Neuron (in vitro differentiated cells): ENCODE measurements at regions not wholly inside any gene's neighbourhood (a gene's known extent, or its start where the extent isn't known, plus 50 kb on each side); places are given as distances from the start of the nearest gene placed in this dataset.
"Not testable (repeated sequence)": the region's sequence is repeated elsewhere in the genome, so short reads cannot be mapped to it uniquely, and the experiment has no call there.

Source experiments
- H2AFZ ChIP-seq: one replicate; pipeline ENCODE4 v1.6.1; 2013; ENCODE audit warnings: low read depth, mild to moderate bottlenecking, inconsistent platforms, low read length, moderate library complexity
- H3K27me3 ChIP-seq: one replicate; pipeline ENCODE4 v1.6.1; 2013; ENCODE audit warnings: low read length; ENCODE audit not compliant: insufficient read depth
- H3K36me3 ChIP-seq: one replicate; pipeline ENCODE4 v1.6.1; 2013; ENCODE audit warnings: low read length; ENCODE audit not compliant: insufficient read depth
- H3K4me1 ChIP-seq: one replicate; pipeline ENCODE4 v1.6.1; 2013; ENCODE audit warnings: low read length; ENCODE audit not compliant: insufficient read depth
- H3K4me3 ChIP-seq: 2 replicates; pipeline ENCODE4 v1.5.1; 2013; ENCODE audit warnings: mild to moderate bottlenecking, low read length, moderate library complexity
- H3K9me3 ChIP-seq: one replicate; pipeline ENCODE4 v1.6.1; 2013; ENCODE audit warnings: low read length

DNA sequence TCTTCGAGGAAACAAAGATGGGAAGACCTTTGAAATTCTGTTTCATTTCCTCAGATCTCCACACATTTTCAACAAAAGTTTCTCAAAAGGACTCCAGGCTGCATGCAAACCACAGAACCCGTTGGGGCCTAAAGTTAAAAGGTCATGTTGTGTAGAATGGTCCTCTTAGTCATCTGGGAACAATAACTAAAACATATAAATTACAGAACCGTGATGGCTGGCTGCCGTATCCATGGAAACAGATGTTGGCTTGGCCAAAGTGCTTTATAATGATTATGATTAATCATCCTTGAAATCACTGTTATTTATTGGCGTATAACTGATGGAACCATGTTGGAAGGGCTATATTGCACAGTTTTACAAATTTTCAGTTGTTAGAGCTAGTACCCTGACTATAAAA lies 182.8 kb upstream of the CRIM1 start:
- no peaks in the 10 kb centered on the region for H3K27me3 ChIP-seq
- no peaks in the 10 kb centered on the region for H3K9me3 ChIP-seq
- no peaks in the 10 kb centered on the region for H3K36me3 ChIP-seq
- H3K4me3 ChIP-seq = no peak overlapping the region
- H2AFZ ChIP-seq = no peak overlapping the region
- peaks cover 32% of the 10 kb centered on the region for H3K4me1 ChIP-seq

DNA sequence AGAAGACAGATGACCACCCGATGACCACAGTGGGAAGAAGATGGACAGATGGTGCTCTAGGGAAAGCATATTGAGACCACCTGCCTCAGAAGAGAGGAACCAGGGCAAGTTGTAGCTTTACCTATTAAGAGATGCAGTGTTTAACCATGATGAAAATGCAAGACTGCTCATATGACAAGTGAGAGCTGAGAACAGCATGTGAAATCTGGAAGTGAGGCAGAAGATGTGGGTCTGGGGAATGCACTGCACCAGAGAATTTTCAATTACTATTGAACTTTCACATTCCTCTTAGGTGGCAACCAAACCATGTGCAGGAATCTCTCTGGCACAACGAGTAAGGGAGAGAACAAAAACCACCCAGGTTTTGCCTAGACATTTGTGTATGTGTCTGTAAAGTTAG lies 184.8 kb upstream of the CRIM1 start:
- H2AFZ ChIP-seq = no peak overlapping the region
- H3K4me1 ChIP-seq = peaks cover 32% of the 10 kb centered on the region
- H3K4me3 ChIP-seq = no peak overlapping the region
- no peaks in the 10 kb centered on the region for H3K27me3 ChIP-seq
- H3K36me3 ChIP-seq = no peaks in the 10 kb centered on the region
- no peaks in the 10 kb centered on the region for H3K9me3 ChIP-seq

DNA sequence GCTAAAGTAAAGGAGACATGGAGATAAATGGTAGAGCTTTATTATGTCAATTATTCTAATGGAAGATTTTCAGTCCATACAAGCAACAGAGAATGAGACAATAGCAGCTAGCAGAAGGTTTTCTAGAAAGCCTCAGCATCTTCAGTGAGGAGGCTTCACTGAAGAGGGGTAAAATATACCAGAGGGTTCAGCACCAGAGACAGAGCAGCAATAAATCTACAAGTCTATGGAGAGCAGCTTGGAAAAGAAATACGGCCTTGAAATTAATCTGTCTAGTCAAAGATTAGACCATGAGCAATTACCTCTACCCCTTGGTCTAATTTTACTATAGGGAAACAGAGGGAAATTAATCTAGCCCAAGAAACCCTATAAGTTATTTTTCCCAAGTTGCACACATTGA lies 185.7 kb upstream of the CRIM1 start:
- Histone ChIP-seq H3K9me3 (no peaks in the 10 kb centered on the region), H3K36me3 (no peaks in the 10 kb centered on the region), H3K27me3 (no peaks in the 10 kb centered on the region), H3K4me1 (peaks cover 32% of the 10 kb centered on the region), H2AFZ (no peak overlapping the region), H3K4me3 (no peak overlapping the region)

DNA sequence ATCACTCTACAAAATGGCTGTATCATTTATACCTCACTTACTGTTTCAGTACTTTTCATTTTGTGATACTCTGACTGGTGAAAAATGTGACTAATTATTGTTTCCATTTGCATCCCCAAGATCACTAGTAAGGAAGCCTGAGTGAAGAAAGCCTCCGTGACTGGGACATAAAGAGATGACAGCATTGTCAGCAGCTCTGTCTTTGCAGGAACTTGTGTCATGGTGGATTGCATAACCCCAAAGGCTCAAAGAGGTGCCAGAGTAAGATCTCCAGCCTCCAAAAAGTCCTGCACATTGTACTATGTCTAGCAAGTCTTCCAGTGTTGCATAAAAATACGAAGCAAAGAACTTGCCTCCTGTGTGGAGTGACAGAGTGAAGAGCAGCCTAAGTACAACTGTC lies 187.5 kb upstream of the CRIM1 start:
- no peaks in the 10 kb centered on the region for H3K36me3 ChIP-seq
- H3K4me1 ChIP-seq = peaks cover 23% of the 10 kb centered on the region
- no peaks in the 10 kb centered on the region for H3K9me3 ChIP-seq
- H3K4me3 ChIP-seq = no peak overlapping the region
- no peak overlapping the region for H2AFZ ChIP-seq
- no peaks in the 10 kb centered on the region for H3K27me3 ChIP-seq

DNA sequence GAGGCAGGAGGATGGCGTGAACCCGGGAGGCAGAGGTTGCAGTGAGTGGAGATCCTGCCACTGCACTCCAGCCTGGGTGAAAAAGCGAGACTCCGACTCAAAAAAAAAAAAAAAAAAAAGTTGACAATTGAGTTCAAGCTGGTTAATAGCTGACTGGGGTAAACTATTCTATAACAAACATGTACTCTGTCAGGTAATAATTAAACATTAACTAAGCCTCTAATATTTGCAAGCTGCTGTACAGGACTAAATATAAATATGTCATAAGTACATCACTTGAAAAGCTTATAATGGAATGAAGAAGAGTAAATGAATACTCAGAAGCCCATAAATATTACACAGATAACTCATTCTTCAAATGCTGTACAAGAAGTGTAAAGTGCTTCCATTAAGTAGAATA lies 190.4 kb upstream of the CRIM1 start:
- Histone ChIP-seq H3K9me3 (no peaks in the 10 kb centered on the region), H3K27me3 (no peaks in the 10 kb centered on the region), H2AFZ (no peak overlapping the region), H3K4me1 (no peaks in the 10 kb centered on the region), H3K36me3 (no peaks in the 10 kb centered on the region), H3K4me3 (no peak overlapping the region)

DNA sequence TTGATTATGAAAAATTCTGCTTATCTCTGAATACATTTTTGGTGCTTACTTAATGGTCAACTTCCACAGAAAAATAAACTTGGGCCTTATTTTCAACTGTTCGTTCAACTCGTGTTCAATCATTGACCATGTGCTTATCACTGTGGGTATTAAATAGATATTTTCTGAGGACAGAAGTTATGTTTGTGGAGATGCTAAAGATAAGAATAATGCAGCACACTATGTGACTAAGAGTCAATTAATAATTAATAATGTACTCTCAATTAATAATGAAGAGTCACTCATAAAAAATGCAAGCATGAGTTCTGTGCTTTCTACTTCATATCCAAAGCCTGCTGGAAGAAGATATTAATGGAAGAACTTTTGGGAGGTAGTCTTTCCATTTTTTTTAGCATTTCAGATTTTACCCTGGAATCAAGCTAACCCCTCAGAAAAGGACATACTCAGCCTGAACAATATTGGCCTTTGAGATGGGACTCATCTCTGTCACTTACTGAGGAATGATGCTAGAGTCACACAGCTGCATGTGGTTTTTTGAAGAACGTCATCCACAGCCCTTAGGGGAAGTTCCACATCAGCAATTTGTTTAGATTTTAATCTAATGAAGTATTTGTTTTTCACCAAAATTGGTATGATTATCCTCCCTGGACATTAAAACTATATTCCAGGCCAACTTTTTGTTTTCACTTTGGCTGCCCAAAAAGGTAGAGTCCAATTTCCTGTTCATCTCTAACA lies 191.9 kb upstream of the CRIM1 start:
- Histone ChIP-seq H3K4me3 (no peak overlapping the region), H3K36me3 (no peaks in the 10 kb centered on the region), H3K4me1 (no peaks in the 10 kb centered on the region), H3K9me3 (no peaks in the 10 kb centered on the region), H3K27me3 (no peaks in the 10 kb centered on the region), H2AFZ (no peak overlapping the region)

DNA sequence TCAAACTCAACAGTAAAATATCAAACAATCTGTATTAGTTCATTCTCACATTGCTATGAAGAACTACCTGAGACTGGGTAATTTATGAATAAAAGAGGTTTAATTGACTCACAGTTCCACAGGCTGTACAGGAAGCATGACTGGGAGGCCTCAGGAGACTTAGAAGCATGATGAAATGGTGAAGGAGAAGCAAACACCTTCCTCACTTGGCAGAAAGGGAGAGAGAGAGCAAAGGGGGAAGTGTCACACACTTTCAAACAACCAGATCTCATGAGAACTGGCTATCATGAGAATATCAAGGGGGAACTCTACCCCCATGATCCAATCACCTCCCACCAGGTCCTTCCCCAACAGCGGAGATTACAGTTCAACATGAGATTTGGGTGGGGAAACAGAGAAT lies 198.5 kb upstream of the CRIM1 start:
- H3K36me3 ChIP-seq, H2AFZ ChIP-seq: not testable (repeated sequence)

DNA sequence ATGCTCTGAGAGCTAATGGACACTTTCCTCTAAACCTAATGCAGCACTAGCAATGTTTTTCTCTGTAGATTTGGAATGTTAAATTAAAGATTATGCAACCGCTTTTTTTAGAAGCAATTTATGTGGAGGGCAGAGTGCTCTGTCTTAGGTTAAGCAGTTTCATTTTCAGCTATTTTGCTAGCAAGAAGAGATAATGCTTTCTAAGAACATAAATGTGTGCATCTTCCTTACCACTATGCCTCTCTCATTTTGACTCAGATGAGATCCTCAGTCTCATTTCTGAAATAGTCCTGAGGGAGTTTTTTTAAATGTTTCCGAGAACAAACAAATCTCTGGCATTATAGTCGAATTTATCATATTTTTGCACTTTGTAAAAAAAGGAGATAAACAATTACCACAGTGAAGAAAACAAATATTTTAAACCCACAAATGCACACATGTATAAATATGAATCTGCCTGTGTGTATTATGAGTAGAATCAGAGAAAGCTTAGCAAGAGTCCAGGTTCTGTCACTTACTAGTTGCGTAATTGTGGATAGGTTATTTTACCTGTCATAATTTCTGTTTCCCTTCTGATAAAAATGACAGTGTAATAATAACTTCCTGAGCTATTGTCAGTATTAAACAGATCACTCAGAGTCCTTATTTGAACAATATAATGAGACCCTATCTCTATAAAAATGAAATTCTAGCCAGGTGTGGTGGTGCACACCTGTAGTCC lies 207.7 kb upstream of the CRIM1 start:
- no peaks in the 10 kb centered on the region for H3K27me3 ChIP-seq
- no peaks in the 10 kb centered on the region for H3K4me1 ChIP-seq
- no peaks in the 10 kb centered on the region for H3K9me3 ChIP-seq
- no peaks in the 10 kb centered on the region for H3K36me3 ChIP-seq
- H2AFZ ChIP-seq = no peak overlapping the region
- no peak overlapping the region for H3K4me3 ChIP-seq

More for the DNA sequence above, 198.5 kb upstream of the CRIM1 start:
- H3K4me3 ChIP-seq, H3K4me1 ChIP-seq, H3K9me3 ChIP-seq, H3K27me3 ChIP-seq: not testable (repeated sequence)

DNA sequence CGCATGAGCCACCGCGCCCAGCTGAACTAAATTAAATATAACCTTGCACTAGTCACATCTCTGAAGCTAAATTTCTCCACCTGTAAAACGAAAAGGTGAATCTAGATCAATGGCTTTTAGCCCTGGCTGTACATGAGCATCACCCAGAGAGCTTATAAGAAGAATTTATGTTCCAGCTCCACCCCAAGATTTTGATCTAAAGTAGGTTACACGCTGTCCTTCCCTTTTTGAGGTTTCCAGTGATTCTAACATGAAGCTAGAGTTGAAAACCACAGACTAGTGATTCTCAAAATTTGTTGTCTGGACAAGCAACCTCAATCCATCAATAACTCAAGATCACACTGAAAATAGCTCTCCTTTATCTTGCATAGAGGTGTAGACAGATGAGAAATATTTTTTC lies 208.8 kb upstream of the CRIM1 start:
- H3K4me1 ChIP-seq = no peaks in the 10 kb centered on the region
- H3K4me3 ChIP-seq = no peak overlapping the region
- no peak overlapping the region for H2AFZ ChIP-seq
- no peaks in the 10 kb centered on the region for H3K9me3 ChIP-seq
- no peaks in the 10 kb centered on the region for H3K36me3 ChIP-seq
- H3K27me3 ChIP-seq = no peaks in the 10 kb centered on the region

DNA sequence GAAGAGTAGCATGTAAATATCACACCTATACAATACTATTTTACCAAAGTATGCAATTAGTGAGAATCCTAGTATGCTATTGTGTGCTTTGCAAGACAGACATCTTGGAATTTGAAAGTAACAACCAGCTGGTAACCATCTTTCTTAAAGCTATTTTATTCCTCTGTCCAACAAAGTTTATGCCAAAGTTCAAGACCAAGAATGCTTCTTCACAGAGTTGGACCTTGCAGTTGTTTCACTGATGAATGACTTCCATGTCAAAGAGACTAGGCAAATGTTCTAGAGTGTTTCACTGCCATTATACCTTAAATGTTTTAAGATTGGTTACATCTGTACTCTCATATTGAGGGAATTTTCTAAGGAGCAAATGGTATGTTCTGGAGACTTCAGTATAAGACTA lies 215.2 kb upstream of the CRIM1 start:
- Histone ChIP-seq H3K4me1 (no peaks in the 10 kb centered on the region), H3K4me3 (no peak overlapping the region), H3K27me3 (no peaks in the 10 kb centered on the region), H3K9me3 (no peaks in the 10 kb centered on the region), H2AFZ (no peak overlapping the region), H3K36me3 (no peaks in the 10 kb centered on the region)

DNA sequence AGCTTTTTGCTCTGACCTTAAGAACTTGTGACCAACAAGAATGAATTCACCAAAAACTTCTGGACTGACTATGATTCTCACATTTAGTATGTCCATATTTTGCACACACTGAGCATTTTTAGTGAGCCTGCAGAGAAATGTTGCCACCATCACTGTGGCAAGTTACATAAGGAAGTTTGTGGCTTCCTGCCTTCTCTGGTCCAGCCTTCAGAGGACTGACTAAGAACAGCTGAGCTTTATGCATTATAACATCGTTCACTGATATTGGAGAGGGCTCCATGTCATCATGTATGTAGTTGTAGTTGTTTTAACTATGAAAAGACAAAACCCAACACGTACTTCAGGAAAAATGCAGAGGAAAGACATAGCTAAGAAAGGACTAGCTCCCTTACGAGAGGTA lies 218.0 kb upstream of the CRIM1 start:
- Histone ChIP-seq H3K4me3 (no peak overlapping the region), H3K27me3 (no peaks in the 10 kb centered on the region), H3K4me1 (no peaks in the 10 kb centered on the region), H3K36me3 (no peaks in the 10 kb centered on the region), H2AFZ (no peak overlapping the region), H3K9me3 (no peaks in the 10 kb centered on the region)

DNA sequence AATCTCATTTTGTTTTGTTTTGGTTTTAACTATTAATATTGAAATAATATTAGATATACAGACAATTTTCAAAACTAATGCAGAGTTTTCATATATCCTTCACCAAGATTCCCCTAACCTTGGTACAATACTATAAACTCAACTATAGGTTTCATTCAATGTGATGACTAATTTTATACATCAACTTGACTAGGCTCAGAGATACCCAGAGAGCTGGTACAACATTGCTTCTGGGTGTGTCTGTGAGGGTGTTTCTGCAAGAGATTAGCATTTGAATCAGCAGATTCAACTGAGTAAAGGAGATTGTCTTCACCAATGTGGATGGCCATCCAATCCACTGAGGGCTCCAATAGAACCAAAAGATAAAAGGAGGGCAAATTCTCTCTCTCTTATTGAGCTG lies 221.3 kb upstream of the CRIM1 start:
- H3K27me3 ChIP-seq = no peaks in the 10 kb centered on the region

DNA sequence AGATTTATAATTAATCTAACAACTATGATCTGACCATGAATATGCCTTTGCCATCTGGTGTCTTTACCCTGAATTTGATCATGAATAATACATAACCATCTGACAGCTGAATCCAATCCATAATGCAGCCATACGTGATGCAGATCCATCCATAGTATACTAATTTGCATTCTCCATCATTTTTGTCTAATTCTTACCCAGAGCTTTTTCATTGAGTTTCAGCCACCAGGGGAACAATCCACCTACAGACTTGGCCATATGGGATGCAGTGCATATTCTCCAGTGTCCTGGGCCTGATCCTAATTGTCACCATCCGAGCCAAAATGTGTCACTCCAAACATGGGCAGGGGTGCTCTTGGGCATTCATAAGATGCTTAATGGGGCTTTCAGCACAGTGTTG lies 227.2 kb upstream of the CRIM1 start:
- no peaks in the 10 kb centered on the region for H3K36me3 ChIP-seq
- H3K4me3 ChIP-seq = no peak overlapping the region
- H3K4me1 ChIP-seq = no peaks in the 10 kb centered on the region
- no peak overlapping the region for H2AFZ ChIP-seq
- H3K9me3 ChIP-seq = no peaks in the 10 kb centered on the region
- H3K27me3 ChIP-seq = no peaks in the 10 kb centered on the region

More for the DNA sequence above, 221.3 kb upstream of the CRIM1 start:
- Histone ChIP-seq H3K9me3 (no peaks in the 10 kb centered on the region), H2AFZ (no peak overlapping the region), H3K4me1 (no peaks in the 10 kb centered on the region), H3K36me3 (no peaks in the 10 kb centered on the region), H3K4me3 (no peak overlapping the region)

DNA sequence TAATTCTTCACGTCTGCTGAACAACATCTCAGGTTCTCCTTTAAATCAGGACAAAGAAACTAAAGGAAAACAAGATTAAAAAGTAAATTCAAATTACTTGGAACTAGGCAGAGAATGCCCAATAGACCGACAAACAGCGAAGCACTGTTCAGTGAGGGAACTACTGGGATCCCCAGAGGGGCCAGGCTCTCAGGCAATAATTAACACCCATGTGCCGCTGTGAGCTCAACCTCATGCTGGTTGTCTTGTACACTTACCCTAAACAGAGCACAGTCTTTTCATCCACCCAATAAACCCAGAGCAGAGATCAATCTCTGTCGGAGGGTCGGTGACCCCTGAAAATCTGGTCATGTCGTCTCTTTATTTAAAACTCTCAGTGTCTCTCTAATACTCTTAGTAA lies 229.9 kb upstream of the CRIM1 start:
- Histone ChIP-seq H2AFZ (no peak overlapping the region), H3K36me3 (no peaks in the 10 kb centered on the region), H3K9me3 (no peaks in the 10 kb centered on the region)

More for the DNA sequence above, 229.9 kb upstream of the CRIM1 start:
- no peaks in the 10 kb centered on the region for H3K4me1 ChIP-seq
- no peaks in the 10 kb centered on the region for H3K27me3 ChIP-seq
- no peak overlapping the region for H3K4me3 ChIP-seq
